Prostate gland (tissue), 2 donors: ENCODE measurements at regions not wholly inside any gene's neighbourhood (a gene's known extent, or its start where the extent isn't known, plus 50 kb on each side); places are given as distances from the start of the nearest gene placed in this dataset.

ENCODE experiments used
- CTCF ChIP-seq, 4 experiments: fragments of 200-600 bp in 2 of 4; fragments of 450-650 bp in 2 of 4; sonication (generic) in 2 of 4; IDR thresholded peaks; 1 replicate in 3 of 4; 2 replicates in 1 of 4; pipeline ENCODE4 v1.5.1; 2016 to 2019; ENCODE audit warnings: antibody characterized with exemption in 4 of 4, mild to moderate bottlenecking in 2 of 4, moderate library complexity in 2 of 4
- POLR2AphosphoS5 ChIP-seq: sonication (generic); formaldehyde crosslinking; IDR thresholded peaks from one replicate; pipeline ENCODE4 v1.6.1; 2017; ENCODE audit warnings: antibody characterized with exemption

DNA sequence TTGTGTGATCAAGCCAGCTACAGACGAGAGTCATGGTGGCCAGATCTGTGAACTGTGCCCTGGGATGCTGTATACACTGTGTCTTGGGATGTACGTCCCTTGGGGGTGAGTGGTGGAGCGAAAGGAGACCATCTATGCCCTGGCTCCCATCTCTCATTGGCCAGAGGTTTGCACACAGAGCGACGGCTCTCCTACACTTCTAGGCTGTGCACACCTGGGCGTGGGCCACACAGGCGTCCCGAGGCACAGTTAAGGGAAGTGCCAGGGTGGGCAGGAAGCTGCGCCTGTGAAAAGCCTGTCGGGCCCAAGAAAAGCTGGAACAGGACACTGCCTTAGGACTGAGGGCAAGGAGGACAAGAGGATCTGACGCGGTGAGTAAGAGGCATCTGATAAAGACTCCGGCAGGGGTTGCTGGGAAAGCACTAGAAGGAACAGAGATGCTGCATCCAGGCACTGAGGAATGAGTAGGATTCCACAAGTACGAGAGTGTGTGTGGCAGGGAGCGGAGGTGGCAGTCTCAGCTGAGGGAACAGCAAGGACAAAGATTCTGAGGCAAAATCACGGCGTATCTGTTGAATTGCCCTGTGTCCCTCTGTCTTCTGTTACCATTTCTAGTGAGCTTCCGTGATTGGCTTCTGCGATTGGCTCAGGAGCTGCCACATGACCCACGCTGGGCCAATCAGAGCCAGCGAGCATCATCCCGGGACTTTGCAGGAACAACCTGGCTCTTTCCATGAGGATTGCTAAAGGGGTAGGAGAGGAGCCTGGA, 67.9 kb upstream of the ZBTB40 start:
- TF ChIP-seq CTCF (IDR thresholded peaks at IDR 0.05): no peak
- no peak for TF ChIP-seq POLR2AphosphoS5
